ENCODE measurements at regions not wholly inside any gene's neighbourhood (a gene's known extent, or its start where the extent isn't known, plus 50 kb on each side); places are given as distances from the start of the nearest gene placed in this dataset.

DNA sequence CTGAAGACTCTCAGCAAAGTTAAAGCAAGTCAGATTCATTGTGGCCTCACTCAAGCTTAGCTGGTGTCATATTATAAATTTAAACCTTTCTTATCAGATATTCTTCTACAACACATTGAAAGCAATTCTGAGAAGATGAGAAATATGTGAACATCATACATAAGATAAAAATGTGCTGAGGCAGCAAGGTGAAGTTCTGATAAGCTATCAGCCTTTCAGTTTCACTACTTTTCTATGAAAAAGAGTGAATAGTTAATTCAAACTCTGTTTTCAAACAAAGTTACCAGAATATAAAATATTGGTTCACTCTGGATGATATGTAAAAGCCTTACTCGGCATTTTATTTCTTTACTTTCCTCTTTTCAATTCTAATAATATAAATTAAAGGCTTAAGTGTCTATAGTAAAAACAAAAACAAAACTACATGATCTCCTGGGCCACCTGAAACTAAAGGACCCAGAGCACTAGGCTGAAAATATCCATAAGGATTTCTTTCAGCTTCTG is 824.4 kb downstream of the MTRR start:
- TF ChIP-seq, protein P1, sequence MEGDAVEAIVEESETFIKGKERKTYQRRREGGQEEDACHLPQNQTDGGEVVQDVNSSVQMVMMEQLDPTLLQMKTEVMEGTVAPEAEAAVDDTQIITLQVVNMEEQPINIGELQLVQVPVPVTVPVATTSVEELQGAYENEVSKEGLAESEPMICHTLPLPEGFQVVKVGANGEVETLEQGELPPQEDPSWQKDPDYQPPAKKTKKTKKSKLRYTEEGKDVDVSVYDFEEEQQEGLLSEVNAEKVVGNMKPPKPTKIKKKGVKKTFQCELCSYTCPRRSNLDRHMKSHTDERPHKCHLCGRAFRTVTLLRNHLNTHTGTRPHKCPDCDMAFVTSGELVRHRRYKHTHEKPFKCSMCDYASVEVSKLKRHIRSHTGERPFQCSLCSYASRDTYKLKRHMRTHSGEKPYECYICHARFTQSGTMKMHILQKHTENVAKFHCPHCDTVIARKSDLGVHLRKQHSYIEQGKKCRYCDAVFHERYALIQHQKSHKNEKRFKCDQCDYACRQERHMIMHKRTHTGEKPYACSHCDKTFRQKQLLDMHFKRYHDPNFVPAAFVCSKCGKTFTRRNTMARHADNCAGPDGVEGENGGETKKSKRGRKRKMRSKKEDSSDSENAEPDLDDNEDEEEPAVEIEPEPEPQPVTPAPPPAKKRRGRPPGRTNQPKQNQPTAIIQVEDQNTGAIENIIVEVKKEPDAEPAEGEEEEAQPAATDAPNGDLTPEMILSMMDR (IDR thresholded peaks at IDR 0.05), result no peak
- Histone ChIP-seq H3K36me3 (ENCODE audit: low read depth) (no peaks in the 10 kb centered on the region), H3K9me3 (no peaks in the 10 kb centered on the region), H3K4me3 (no peak overlapping the region), H3K4me1 (ENCODE audit: low read depth) (no peaks in the 10 kb centered on the region)
- DNase-seq (no peak), ATAC-seq (no peak)
- intact Hi-C loops (cut with DNase I, micrococcal nuclease), result no loop called here

DNA sequence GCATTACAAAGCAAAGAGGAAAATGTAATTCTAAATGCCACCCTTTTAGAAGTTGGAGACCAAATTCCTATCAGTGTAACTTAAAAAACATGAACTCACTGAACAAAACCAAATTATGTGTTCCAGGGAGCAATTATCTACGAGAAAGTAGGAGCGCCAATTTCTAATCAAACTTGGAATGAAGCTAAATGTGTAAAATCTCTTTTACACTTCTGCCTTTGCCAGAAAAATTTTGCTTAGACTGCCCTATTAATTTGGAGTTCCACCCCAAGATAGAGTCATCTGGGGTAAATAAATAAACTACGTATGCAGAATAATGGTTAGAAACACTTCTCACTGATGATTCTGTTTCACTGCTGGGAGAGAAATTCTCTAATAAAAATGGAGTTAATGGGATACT is 825.6 kb downstream of the MTRR start:
- H3K9me3 ChIP-seq, result no peaks in the 10 kb centered on the region
- TF ChIP-seq, protein P1 (IDR thresholded peaks at IDR 0.05), result no peak
- intact Hi-C loops (cut with DNase I, micrococcal nuclease), result no loop called here
- ATAC-seq (no peak), DNase-seq (no peak)
- H3K4me3 ChIP-seq, result no peak overlapping the region
- H3K4me1 ChIP-seq (ENCODE audit: low read depth), result no peaks in the 10 kb centered on the region
- no peaks in the 10 kb centered on the region for H3K36me3 ChIP-seq (ENCODE audit: low read depth)

DNA sequence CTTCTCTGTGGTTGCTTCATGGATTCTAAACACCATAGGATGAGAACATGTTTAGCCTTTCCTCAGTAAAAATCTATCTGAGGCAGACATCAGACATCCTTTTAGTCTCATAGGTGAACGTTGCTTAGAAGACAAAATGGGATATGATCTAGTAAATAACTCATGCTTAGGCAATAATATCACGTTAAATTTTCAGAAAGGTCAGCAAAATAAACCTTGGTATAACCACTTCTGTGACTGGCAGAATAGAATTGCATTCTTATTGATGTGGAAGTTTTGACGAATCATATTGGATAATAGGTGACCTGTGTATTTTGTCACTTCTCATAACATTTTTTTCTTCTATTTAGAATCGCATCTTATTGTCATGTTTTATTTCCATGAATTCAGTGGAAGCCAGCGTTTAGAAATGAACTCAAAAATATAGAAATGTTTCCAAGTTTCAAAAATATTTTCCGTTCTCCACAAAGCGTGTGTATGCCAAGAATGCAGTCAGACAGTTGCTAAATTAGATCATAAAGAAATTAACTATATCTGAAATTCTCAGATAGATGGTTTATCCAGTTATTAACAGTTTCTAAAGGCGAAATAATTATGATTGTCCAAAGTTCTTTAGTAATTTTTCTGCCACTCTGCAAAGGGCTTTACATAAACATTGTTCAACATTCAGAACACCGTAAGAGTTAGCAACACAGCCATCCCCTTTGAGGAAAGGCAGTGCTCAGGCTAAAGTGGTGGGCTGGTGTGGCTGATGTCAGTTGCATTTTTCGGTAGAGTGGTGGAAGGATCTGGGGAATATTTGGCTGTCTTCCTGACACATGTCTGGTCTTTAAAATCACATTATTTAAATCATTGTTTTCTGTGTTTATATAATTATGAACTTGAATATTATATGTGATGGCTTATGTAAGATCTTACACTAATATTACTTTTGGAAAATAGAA is 827.2 kb downstream of the MTRR start:
- Histone ChIP-seq H3K36me3 (ENCODE audit: low read depth) (no peaks in the 10 kb centered on the region), H3K4me1 (ENCODE audit: low read depth) (no peaks in the 10 kb centered on the region), H3K4me3 (no peak overlapping the region), H3K9me3 (no peaks in the 10 kb centered on the region)
- no peak for DNase-seq
- intact Hi-C loops (cut with DNase I, micrococcal nuclease), result no loop called here
- TF ChIP-seq, protein P1 (IDR thresholded peaks at IDR 0.05), result no peak
- no peak for ATAC-seq

DNA sequence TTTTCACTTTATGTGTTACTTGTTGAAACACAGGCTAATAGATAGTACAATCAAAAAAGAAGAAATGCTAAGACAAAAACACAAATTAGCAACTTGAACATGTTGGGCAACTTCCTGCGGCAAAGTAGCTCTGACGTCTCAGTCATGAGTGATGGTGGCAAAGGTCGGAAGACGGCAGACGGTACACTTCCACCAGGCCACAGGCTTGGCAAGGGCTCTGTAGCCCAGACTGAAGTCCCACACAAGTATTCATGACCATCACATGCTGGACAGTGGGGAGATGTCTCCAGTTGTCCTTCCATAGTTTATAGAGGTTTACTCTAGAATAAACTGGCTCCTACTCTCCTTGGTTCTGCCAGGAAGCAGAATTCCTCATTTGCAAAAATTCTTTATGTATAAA is 831.3 kb downstream of the MTRR start:
- H3K36me3 ChIP-seq (ENCODE audit: low read depth), result no peaks in the 10 kb centered on the region
- H3K4me1 ChIP-seq (ENCODE audit: low read depth), result no peaks in the 10 kb centered on the region
- DNase-seq (peak in 2 of 3 donors; percentile 13 to 27), ATAC-seq (peak; percentile 54)
- H3K9me3 ChIP-seq, result no peaks in the 10 kb centered on the region
- TF ChIP-seq, protein P1 (IDR thresholded peaks at IDR 0.05), result no peak
- H3K4me3 ChIP-seq, result no peak overlapping the region
- intact Hi-C loops (cut with DNase I, micrococcal nuclease), result no loop called here

DNA sequence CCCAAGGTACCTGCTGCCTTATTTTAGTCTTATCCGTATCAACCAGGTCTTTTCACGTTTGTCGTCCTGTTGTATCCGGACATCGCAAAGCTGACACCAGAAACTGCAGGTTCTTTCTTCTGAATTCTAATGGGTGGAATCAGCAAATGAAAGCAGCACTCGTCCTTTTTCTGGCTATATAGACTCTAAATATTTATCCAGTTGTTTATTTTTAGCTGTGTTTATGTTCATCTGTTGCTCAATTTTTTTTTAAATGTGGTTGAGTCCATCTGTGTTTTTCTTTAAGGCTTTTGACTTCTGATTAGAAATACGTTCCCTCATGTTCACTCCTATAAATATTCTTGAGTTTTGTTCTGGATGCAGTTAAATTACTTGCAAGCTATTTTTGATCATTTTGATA is 831.7 kb downstream of the MTRR start:
- TF ChIP-seq, protein P1 (IDR thresholded peaks at IDR 0.05), result no peak
- no peak overlapping the region for H3K4me3 ChIP-seq
- no peaks in the 10 kb centered on the region for H3K9me3 ChIP-seq
- DNase-seq (no peak), ATAC-seq (no peak)
- no peaks in the 10 kb centered on the region for H3K4me1 ChIP-seq (ENCODE audit: low read depth)
- intact Hi-C loops (cut with DNase I, micrococcal nuclease), result no loop called here
- H3K36me3 ChIP-seq (ENCODE audit: low read depth), result no peaks in the 10 kb centered on the region

Measured in mucosa of descending colon (tissue), 3 donors.